CD8-positive, alpha-beta memory T cell (primary cell): ENCODE measurements at regions not wholly inside any gene's neighbourhood (a gene's known extent, or its start where the extent isn't known, plus 50 kb on each side); places are given as distances from the start of the nearest gene placed in this dataset.
A peak's percentile ranks its signal among the peaks of the same experiment; 100 is the strongest.
"Not testable (repeated sequence)": the region's sequence is repeated elsewhere in the genome, so short reads cannot be mapped to it uniquely, and the experiment has no call there.

ENCODE experiments used
- CTCF ChIA-PET: fragments of 350-600 bp; sonication (Branson Sonifier 250); formaldehyde crosslinking; loops from one replicate; lab custom pipeline; 2021; ENCODE audit warnings: antibody characterized with exemption; lab: Charles Lee
- POLR2A ChIA-PET: fragments of 350-600 bp; sonication (Branson Sonifier 250); formaldehyde crosslinking; loops from one replicate; lab custom pipeline; 2021; ENCODE audit warnings: antibody characterized with exemption; lab: Charles Lee
- DNase-seq, 5 donors: peaks; one replicate each; pipeline versions ENCODE4 v3.0.0 to v3.0.0-alpha.2; 2020 to 2022; ENCODE audit warnings: mixed read lengths in 1 of 5
- H3K27ac ChIP-seq: one replicate; pipeline ENCODE4 v1.7.0; 2013; ENCODE audit warnings: low read depth, mild to moderate bottlenecking, low read length, moderate library complexity
- H3K27me3 ChIP-seq: 2 replicates; pipeline ENCODE4 v1.7.0; 2013; ENCODE audit warnings: low read length, mild to moderate bottlenecking; ENCODE audit not compliant: insufficient read depth, poor library complexity, severe bottlenecking
- H3K36me3 ChIP-seq: 2 replicates; pipeline ENCODE4 v1.7.0; 2013; ENCODE audit warnings: mild to moderate bottlenecking, low read length, moderate library complexity; ENCODE audit not compliant: insufficient read depth
- H3K4me1 ChIP-seq: 2 replicates; pipeline ENCODE4 v1.7.0; 2013; ENCODE audit warnings: mild to moderate bottlenecking, low read length, moderate library complexity; ENCODE audit not compliant: insufficient read depth
- H3K4me3 ChIP-seq: 2 replicates; pipeline ENCODE4 v1.7.0; 2013; ENCODE audit warnings: mild to moderate bottlenecking, low read length
- H3K9me3 ChIP-seq: 2 replicates; pipeline ENCODE4 v1.7.0; 2013; ENCODE audit warnings: mild to moderate bottlenecking, low read length
- H3K27ac Mint-ChIP-seq, 8 donors: one replicate each; pipeline ENCODE4 v1.8.0; 2020 to 2021; ENCODE audit warnings: mixed read lengths in 8 of 8, mild to moderate bottlenecking in 6 of 8, inconsistent platforms in 3 of 8, moderate library complexity in 3 of 8
- H3K27me3 Mint-ChIP-seq, 2 donors: one replicate each; pipeline ENCODE4 v1.8.0; 2020 to 2021; ENCODE audit warnings: mixed read lengths in 2 of 2, mild to moderate bottlenecking in 1 of 2, moderate library complexity in 1 of 2
- H3K36me3 Mint-ChIP-seq, 3 donors: one replicate each; pipeline ENCODE4 v1.8.0; 2020 to 2021; ENCODE audit warnings: mixed read lengths in 3 of 3, inconsistent platforms in 1 of 3, mild to moderate bottlenecking in 1 of 3
- H3K4me1 Mint-ChIP-seq, 3 donors: one replicate each; pipeline ENCODE4 v1.8.0; 2020 to 2021; ENCODE audit warnings: mixed read lengths in 3 of 3, inconsistent platforms in 1 of 3, mild to moderate bottlenecking in 1 of 3
- H3K4me3 Mint-ChIP-seq, 7 donors: one replicate each; pipeline ENCODE4 v1.8.0; 2020 to 2021; ENCODE audit warnings: mixed read lengths in 7 of 7, mild to moderate bottlenecking in 6 of 7, moderate library complexity in 4 of 7, inconsistent platforms in 2 of 7
- H3K9me3 Mint-ChIP-seq, 5 donors: one replicate each; pipeline ENCODE4 v1.8.0; 2020 to 2022; ENCODE audit warnings: mixed read lengths in 5 of 5, mild to moderate bottlenecking in 3 of 5, moderate library complexity in 2 of 5, inconsistent platforms in 1 of 5

DNA sequence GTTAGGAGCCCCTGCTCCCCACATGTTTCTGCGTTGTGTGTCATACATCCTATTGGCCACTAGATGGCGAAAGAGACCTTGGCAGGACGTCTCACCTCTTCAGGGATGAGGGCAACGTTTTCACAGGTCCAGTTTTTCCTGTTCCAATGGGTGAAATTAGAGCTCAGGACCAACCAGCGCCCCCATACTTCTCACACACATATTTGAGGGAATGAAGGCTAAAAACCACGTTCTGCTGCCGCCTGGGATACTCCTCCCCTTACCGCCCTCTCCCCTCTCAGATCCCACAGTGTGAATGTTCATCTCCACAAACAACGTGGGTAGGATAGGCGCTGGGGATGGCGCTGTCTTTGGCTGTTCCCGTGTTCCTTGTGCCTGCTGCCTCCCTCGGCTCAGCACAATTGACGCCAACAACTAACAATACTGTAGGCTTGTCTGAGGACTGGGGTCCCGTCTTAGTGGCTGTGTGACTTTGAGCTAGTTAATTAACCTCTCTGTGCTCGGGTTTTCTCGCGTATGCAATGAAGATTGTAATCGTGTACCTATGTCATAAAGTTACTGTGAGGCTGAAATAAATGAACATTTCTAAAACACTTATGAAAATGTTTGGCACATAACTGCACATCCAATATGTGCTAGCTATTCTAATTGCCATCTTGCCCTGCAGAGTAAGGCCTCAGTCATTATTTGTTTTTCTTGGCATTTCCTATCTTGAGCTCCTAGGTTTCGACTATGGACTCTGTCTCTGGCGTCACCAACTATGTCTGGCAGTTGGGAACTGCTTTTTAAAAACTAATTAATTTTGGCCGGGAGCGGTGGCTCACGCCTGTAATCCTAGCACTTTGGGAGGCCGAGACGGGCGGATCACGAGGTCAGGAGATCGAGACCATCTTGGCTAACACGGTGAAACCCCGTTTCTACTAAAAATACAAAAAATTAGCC, 181.3 kb upstream of the STK26 start:
- Mint-ChIP-seq H3K36me3 (no peaks in the 10 kb centered on the region), H3K4me3 (no peak overlapping the region), H3K4me1 (peaks cover 0 to 6% (median 4%) of the 10 kb centered on the region in 3 donors), H3K27ac (peak overlapping the region in 2 of 8 donors; percentile 60 to 64), H3K9me3 (no peaks in the 10 kb centered on the region), H3K27me3 (peaks cover 0 to 2% of the 10 kb centered on the region in 2 donors)
- POLR2A ChIA-PET, result no interaction called here
- Histone ChIP-seq H3K27ac (no peak overlapping the region), H3K4me3 (no peak overlapping the region), H3K36me3 (no peaks in the 10 kb centered on the region), H3K4me1 (peaks cover 5% of the 10 kb centered on the region), H3K9me3 (no peaks in the 10 kb centered on the region), H3K27me3 (no peaks in the 10 kb centered on the region)
- CTCF ChIA-PET, result interaction anchor here (0.9 to 1.6 kb wide), 12 partner anchors 9 to 789 kb away, joined by 3 to 8 read pairs (median 4); partner anchors contain the start of gene RAP2C
- peak in 3 of 5 donors; percentile 44 to 55 (median 45) for DNase-seq

DNA sequence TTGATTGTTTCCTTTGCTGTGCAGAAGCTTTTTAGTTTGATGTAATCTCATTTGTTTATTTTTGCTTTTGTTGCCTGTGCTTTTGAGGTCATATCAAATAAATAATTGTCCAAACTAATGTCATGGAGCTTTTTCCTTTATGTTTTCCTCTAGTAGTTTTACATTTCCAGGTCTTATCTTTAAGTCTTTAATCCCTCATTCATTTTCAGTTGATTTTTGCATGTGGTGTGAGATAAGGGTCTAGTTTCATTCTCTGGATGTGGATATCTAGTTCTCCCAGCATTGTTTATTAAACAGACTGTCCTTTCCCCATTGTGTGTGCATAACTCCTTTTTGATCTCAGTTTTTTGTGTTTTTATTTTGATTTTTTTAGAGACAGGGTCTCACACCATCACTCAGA, 179.1 kb upstream of the STK26 start:
- POLR2A ChIA-PET, result no interaction called here
- no peak overlapping the region for H3K27ac ChIP-seq
- Mint-ChIP-seq H3K9me3 (no peaks in the 10 kb centered on the region), H3K36me3 (no peaks in the 10 kb centered on the region), H3K27ac (no peak overlapping the region), H3K4me3 (no peak overlapping the region), H3K27me3 (no peaks in the 10 kb centered on the region), H3K4me1 (peaks cover 0 to 6% (median 4%) of the 10 kb centered on the region in 3 donors)
- no peak overlapping the region for H3K4me3 ChIP-seq
- no peaks in the 10 kb centered on the region for H3K27me3 ChIP-seq
- H3K9me3 ChIP-seq, result no peaks in the 10 kb centered on the region
- peaks cover 5% of the 10 kb centered on the region for H3K4me1 ChIP-seq
- no peaks in the 10 kb centered on the region for H3K36me3 ChIP-seq
- no peak for DNase-seq
- CTCF ChIA-PET, result interaction anchor here (1.4 kb wide), 1 partner anchor 227 kb away, joined by 3 read pairs; no protein-coding TSS in a partner anchor

DNA sequence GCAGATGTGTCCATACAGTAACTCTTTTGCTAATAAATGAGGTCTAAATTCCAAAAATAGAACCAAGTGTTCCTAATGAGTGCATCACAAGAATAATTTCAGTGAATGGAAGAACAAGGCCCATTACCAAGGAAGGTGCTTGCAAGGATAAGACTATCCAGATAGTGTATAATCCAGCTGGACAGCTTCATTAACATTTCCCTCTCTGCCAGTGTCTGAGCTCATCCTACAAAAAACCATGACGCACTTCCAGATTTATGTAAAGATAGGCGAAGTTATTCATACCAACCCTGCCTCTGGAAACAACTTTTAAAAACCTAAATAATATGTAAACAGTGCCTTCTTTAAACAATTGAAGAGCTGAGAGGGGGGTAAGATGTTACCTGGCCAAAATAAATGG, 177.9 kb upstream of the STK26 start:
- H3K27me3 Mint-ChIP-seq, result no peaks in the 10 kb centered on the region
- Histone ChIP-seq H3K27me3 (no peaks in the 10 kb centered on the region), H3K4me3 (no peak overlapping the region), H3K9me3 (no peaks in the 10 kb centered on the region), H3K36me3 (no peaks in the 10 kb centered on the region), H3K27ac (no peak overlapping the region), H3K4me1 (peaks cover 5% of the 10 kb centered on the region)
- no peak for DNase-seq
- no peaks in the 10 kb centered on the region for H3K36me3 Mint-ChIP-seq
- H3K4me3 Mint-ChIP-seq, result no peak overlapping the region
- H3K27ac Mint-ChIP-seq, result no peak overlapping the region
- H3K9me3 Mint-ChIP-seq, result no peaks in the 10 kb centered on the region
- peaks cover 0 to 6% (median 4%) of the 10 kb centered on the region in 3 donors for H3K4me1 Mint-ChIP-seq
- ChIA-PET CTCF (no interaction called here), POLR2A (no interaction called here)

DNA sequence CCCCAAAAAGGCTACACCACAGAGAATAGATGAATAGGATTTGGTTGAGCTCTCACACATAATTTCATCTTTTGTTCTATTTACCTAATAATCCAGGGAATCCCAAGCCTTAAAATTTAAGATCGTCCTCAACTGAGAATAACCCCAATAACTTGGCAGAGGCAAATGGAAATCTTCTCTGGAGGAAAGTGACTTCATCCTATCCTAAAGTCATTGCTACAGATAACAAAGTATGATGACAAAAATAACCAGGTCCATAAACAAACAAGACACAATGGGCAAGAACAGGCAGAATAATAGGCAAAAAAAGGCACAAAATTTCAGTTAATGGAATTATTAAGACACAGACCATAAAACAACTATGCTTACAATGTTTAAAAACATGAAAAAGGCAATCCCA, 177.3 kb upstream of the STK26 start:
- ChIA-PET POLR2A (no interaction called here), CTCF (no interaction called here)
- no peak overlapping the region for H3K27ac Mint-ChIP-seq
- no peaks in the 10 kb centered on the region for H3K36me3 Mint-ChIP-seq
- Histone ChIP-seq H3K36me3 (no peaks in the 10 kb centered on the region), H3K4me1 (peaks cover 5% of the 10 kb centered on the region), H3K9me3 (no peaks in the 10 kb centered on the region), H3K27ac (no peak overlapping the region), H3K27me3 (no peaks in the 10 kb centered on the region), H3K4me3 (no peak overlapping the region)
- H3K4me1 Mint-ChIP-seq, result peaks cover 0 to 6% (median 4%) of the 10 kb centered on the region in 3 donors
- H3K9me3 Mint-ChIP-seq, result no peaks in the 10 kb centered on the region
- DNase-seq, result no peak
- no peak overlapping the region for H3K4me3 Mint-ChIP-seq
- peaks cover 0 to 1% of the 10 kb centered on the region in 2 donors for H3K27me3 Mint-ChIP-seq

DNA sequence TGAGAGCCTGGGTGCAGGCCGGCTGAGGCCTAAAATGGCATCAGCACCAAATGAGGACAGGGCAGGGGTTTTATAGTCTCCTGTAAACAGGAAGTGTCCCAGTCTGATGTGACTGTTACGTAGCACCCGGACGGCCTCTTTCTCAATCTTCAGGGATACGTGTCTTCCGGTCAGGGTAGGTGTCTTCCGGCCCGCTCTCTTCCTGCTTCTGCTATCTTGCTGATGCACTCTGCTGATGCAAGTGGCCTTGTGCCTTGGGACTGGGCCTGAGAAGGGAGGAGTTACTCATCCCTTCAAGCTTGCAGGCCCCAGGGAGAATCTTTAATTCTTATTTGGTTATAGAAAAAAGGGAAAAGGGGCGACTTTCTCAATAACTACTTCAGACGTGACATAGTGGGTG, 172.1 kb upstream of the STK26 start:
- H3K4me1 Mint-ChIP-seq, H3K36me3 ChIP-seq, DNase-seq, H3K27me3 ChIP-seq, POLR2A ChIA-PET, H3K27ac ChIP-seq, H3K27me3 Mint-ChIP-seq, H3K9me3 Mint-ChIP-seq, H3K4me3 ChIP-seq, H3K4me3 Mint-ChIP-seq, H3K36me3 Mint-ChIP-seq, H3K27ac Mint-ChIP-seq, H3K9me3 ChIP-seq, CTCF ChIA-PET, H3K4me1 ChIP-seq: not testable (repeated sequence)

DNA sequence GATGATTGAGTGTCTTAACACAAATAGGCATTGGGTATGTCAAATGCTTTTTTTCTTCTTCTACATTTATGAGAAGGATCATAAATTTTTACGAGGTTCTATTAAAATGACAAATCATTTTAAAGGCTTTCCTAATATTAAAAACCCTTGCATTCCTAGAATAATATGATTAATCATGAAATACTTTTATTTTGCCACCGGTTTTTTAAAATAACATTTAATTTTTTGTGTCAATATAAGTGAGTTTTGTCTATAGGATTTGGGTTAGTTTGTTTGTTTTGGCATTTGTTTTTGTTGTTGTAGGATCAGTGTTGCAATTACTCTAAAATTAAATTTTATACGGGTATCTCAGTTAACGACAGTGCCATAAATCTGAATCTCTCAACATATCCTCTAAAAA, 169.7 kb upstream of the STK26 start:
- Histone ChIP-seq H3K9me3 (no peaks in the 10 kb centered on the region), H3K4me3 (no peak overlapping the region), H3K4me1 (no peaks in the 10 kb centered on the region), H3K27me3 (no peaks in the 10 kb centered on the region), H3K27ac (no peak overlapping the region), H3K36me3 (no peaks in the 10 kb centered on the region)
- H3K27ac Mint-ChIP-seq, result no peak overlapping the region
- no peaks in the 10 kb centered on the region for H3K36me3 Mint-ChIP-seq
- H3K27me3 Mint-ChIP-seq, result peaks cover 0 to 7% of the 10 kb centered on the region in 2 donors
- H3K9me3 Mint-ChIP-seq, result no peaks in the 10 kb centered on the region
- DNase-seq, result no peak
- H3K4me1 Mint-ChIP-seq, result no peaks in the 10 kb centered on the region
- ChIA-PET CTCF (interaction anchor here (1.5 to 2.2 kb wide), 2 partner anchors 12 to 439 kb away, joined by 4 to 5 read pairs; no protein-coding TSS in a partner anchor), POLR2A (no interaction called here)
- no peak overlapping the region for H3K4me3 Mint-ChIP-seq

DNA sequence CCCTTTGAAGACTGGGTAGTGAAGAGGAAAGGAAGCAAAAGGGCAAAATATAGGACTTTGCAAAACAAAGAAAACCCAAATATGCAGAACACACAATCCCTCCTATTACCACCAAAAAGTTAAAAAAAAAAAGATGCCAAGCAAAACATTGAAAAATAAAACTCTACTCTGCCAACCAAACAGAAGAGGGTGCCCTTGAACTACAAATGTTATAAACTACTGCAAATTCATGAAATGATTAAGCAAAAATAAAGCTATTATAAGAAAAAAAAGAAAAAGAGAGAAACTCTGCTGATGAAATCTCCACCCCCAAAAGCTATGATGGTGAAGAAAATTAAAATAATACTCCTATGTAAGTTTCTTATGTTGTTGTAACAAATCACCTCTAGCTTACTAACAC, 168.5 kb upstream of the STK26 start:
- ChIA-PET CTCF (interaction anchor here (0.8 to 2.2 kb wide), 3 partner anchors 13 to 438 kb away, joined by 4 to 5 read pairs (median 4); no protein-coding TSS in a partner anchor), POLR2A (interaction anchor here (1.0 kb wide), 1 partner anchor 366 kb away, joined by 4 read pairs; no protein-coding TSS in a partner anchor)
- no peak overlapping the region for H3K4me3 ChIP-seq
- Mint-ChIP-seq H3K4me3 (no peak overlapping the region), H3K36me3 (no peaks in the 10 kb centered on the region), H3K9me3 (no peaks in the 10 kb centered on the region), H3K27ac (no peak overlapping the region), H3K4me1 (no peaks in the 10 kb centered on the region), H3K27me3 (peaks cover 0 to 10% of the 10 kb centered on the region in 2 donors)
- H3K27ac ChIP-seq, result no peak overlapping the region
- H3K9me3 ChIP-seq, result no peaks in the 10 kb centered on the region
- H3K4me1 ChIP-seq, result no peaks in the 10 kb centered on the region
- no peaks in the 10 kb centered on the region for H3K36me3 ChIP-seq
- peak in 2 of 5 donors; percentile 9 to 22 for DNase-seq
- H3K27me3 ChIP-seq, result no peaks in the 10 kb centered on the region

DNA sequence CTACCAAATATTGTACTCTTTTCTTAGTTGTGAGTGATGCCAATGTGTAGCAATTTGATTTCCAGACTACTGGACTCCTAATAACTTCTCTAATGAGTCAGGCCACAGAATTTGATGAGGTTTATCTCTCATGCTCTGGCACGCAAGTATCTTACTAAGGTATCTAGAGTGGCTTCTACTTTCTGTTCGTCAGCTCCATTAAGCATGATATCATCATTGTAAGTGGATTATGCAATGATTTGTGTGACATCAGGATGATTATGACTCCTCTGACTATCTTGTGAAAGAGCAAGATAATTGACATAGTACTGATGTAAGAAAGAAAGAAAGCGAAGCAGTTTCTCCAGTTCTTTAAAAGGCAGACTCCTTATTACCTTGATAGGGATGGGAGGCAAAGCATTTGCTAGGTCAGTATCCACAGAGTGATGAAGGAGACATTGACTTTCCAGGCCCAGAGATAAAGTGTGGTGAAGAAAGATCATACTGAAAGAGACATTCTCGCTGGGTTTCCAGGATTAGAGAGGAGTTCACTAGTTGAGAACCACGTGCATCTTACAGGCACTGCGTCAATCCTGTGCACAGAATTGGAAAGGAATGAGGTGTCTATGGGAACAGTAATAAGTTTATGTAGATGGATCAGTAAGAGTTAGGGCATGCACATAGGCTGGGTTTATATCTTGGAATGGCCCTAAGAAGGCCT, 161.9 kb upstream of the STK26 start:
- Mint-ChIP-seq H3K4me1 (no peaks in the 10 kb centered on the region), H3K9me3 (no peaks in the 10 kb centered on the region), H3K36me3 (no peaks in the 10 kb centered on the region), H3K27ac (no peak overlapping the region), H3K4me3 (no peak overlapping the region), H3K27me3 (peaks cover 0 to 9% of the 10 kb centered on the region in 2 donors)
- Histone ChIP-seq H3K36me3 (no peaks in the 10 kb centered on the region), H3K9me3 (no peaks in the 10 kb centered on the region), H3K4me3 (no peak overlapping the region), H3K27me3 (no peaks in the 10 kb centered on the region), H3K27ac (no peak overlapping the region), H3K4me1 (no peaks in the 10 kb centered on the region)
- ChIA-PET CTCF (no interaction called here), POLR2A (no interaction called here)
- DNase-seq, result no peak
